NCI-H1105 treated with DMSO at 0.1 percent for 48 hours (cell line): ENCODE measurements at regions not wholly inside any gene's neighbourhood (a gene's known extent, or its start where the extent isn't known, plus 50 kb on each side); places are given as distances from the start of the nearest gene placed in this dataset.
"Not testable (repeated sequence)": the region's sequence is repeated elsewhere in the genome, so short reads cannot be mapped to it uniquely, and the experiment has no call there.

Source experiments
- DNase-seq: peaks from one replicate; lab custom pipeline; 2025; lab: John Stamatoyannopoulos, UW

- no peak for DNase-seq
These were observed 1100.7 kb upstream of the MIR17HG start for GRCh38 chr13:90246687-90247345.

GRCh38 chr13:90253806-90254205, 1093.7 kb upstream of the MIR17HG start:
- no peak for DNase-seq

- no peak for DNase-seq
These were observed 1093.0 kb upstream of the MIR17HG start for GRCh38 chr13:90254437-90254836.

- no peak for DNase-seq
These were observed 1090.7 kb upstream of the MIR17HG start for GRCh38 chr13:90256746-90257145.

GRCh38 chr13:90258129-90258528, 1089.4 kb upstream of the MIR17HG start:
- no peak for DNase-seq

- DNase-seq: no peak
These were observed 1086.1 kb upstream of the MIR17HG start for GRCh38 chr13:90261343-90261742.

- DNase-seq: no peak
These were observed 1077.3 kb upstream of the MIR17HG start for GRCh38 chr13:90270226-90270625.

- no peak for DNase-seq
These were observed 1075.1 kb upstream of the MIR17HG start for GRCh38 chr13:90272356-90272755.

- DNase-seq: no peak
These were observed 1071.3 kb upstream of the MIR17HG start for GRCh38 chr13:90276216-90276615.

GRCh38 chr13:90278231-90278630, 1069.3 kb upstream of the MIR17HG start:
- DNase-seq: not testable (repeated sequence)

- DNase-seq: peak; percentile 50
These were observed 1065.8 kb upstream of the MIR17HG start for GRCh38 chr13:90281709-90282108.

GRCh38 chr13:90287521-90287920, 1060.0 kb upstream of the MIR17HG start:
- no peak for DNase-seq

- DNase-seq: no peak
These were observed 1053.6 kb upstream of the MIR17HG start for GRCh38 chr13:90293793-90294361.

- DNase-seq: no peak
These were observed 1048.2 kb upstream of the MIR17HG start for GRCh38 chr13:90299238-90299637.

- no peak for DNase-seq
These were observed 1047.5 kb upstream of the MIR17HG start for GRCh38 chr13:90300015-90300414.

- DNase-seq: no peak
These were observed 1045.4 kb upstream of the MIR17HG start for GRCh38 chr13:90302107-90302506.

- no peak for DNase-seq
These were observed 1041.7 kb upstream of the MIR17HG start for GRCh38 chr13:90305796-90306195.

GRCh38 chr13:90307136-90307535, 1040.4 kb upstream of the MIR17HG start:
- DNase-seq: no peak

- no peak for DNase-seq
These were observed 1039.2 kb upstream of the MIR17HG start for GRCh38 chr13:90308249-90308648.

GRCh38 chr13:90311929-90312328, 1035.6 kb upstream of the MIR17HG start:
- DNase-seq: no peak

GRCh38 chr13:90315061-90315460, 1032.4 kb upstream of the MIR17HG start:
- no peak for DNase-seq

- no peak for DNase-seq
These were observed 1026.8 kb upstream of the MIR17HG start for GRCh38 chr13:90320664-90321063.

- no peak for DNase-seq
These were observed 1026.1 kb upstream of the MIR17HG start for GRCh38 chr13:90321281-90321931.

GRCh38 chr13:90329641-90330040, 1017.8 kb upstream of the MIR17HG start:
- DNase-seq: no peak
